HepG2 (cell line): ENCODE measurements at regions not wholly inside any gene's neighbourhood (a gene's known extent, or its start where the extent isn't known, plus 50 kb on each side); places are given as distances from the start of the nearest gene placed in this dataset.

Source experiments
- ATAC-seq: fragments of 200-7000 bp; cut with Tn5 transposase; 3 replicates; pipeline ENCODE4 v1.9.1; 2020; ENCODE audit warnings: mild to moderate bottlenecking, moderate library complexity
- BruUV-seq: library from RNA; stranded (reverse); fragments of 400-500 nt; replicated peaks from 2 replicates; lab custom pipeline; 2021; lab: Mats Ljungman, UMichigan
- CTCF ChIA-PET: fragments of 300-600 bp; formaldehyde crosslinking; extraction: SDS; loops from one replicate; lab custom pipeline; 2021; ENCODE audit warnings: low total read pairs, inconsistent platforms, low intra/inter-chr PET ratio; lab: Yijun Ruan, JAX
- POLR2A ChIA-PET: fragments of 350-600 bp; sonication (Branson Sonifier 250); formaldehyde crosslinking; loops from one replicate; lab custom pipeline; 2020; ENCODE audit warnings: antibody characterized with exemption, inconsistent platforms; lab: Yijun Ruan, JAX
- DNase-seq: peaks from one replicate; pipeline ENCODE4 v3.0.0-alpha.2; 2015; ENCODE audit warnings: low spot score
- FAIRE-seq: peaks from 3 replicates; lab custom pipeline; 2011; peaks lifted over from hg19 to GRCh38; lab: Jason Lieb, UNC
- H2AFZ ChIP-seq: one replicate; pipeline ENCODE4 v1.6.1; 2011; ENCODE audit warnings: low read length, inconsistent platforms
- H3K27ac ChIP-seq: fragments of 300-600 bp; 3 replicates; pipeline ENCODE4 v1.8.0; 2011; ENCODE audit warnings: mixed run types, mild to moderate bottlenecking, mixed read lengths, low read length, inconsistent platforms; ENCODE audit not compliant: insufficient read depth; ENCODE audit errors: extremely low read length
- H3K27me3 ChIP-seq, 2 experiments: fragments of 200-600 bp in 1 of 2; 2 replicates in 1 of 2; 3 replicates in 1 of 2; pipeline versions ENCODE4 v1.6.0 to v1.8.0; 2011; ENCODE audit warnings: low read length in 2 of 2, mild to moderate bottlenecking in 2 of 2, moderate library complexity in 2 of 2, inconsistent platforms in 1 of 2; ENCODE audit not compliant: insufficient read depth in 2 of 2, control insufficient read depth in 1 of 2
- H3K36me3 ChIP-seq, 2 experiments: fragments of 200-600 bp in 1 of 2; replicated peaks in 1 of 2; 2 replicates in 1 of 2; 3 replicates in 1 of 2; pipeline versions ENCODE4 v1.5.1 to v1.8.0; 2011; ENCODE audit warnings: low read length in 2 of 2, inconsistent platforms in 1 of 2; ENCODE audit not compliant: insufficient read depth in 2 of 2, control insufficient read depth in 1 of 2
- H3K4me1 ChIP-seq: 2 replicates; pipeline ENCODE4 v1.5.1; 2012; ENCODE audit warnings: low read length, inconsistent platforms; ENCODE audit not compliant: insufficient read depth
- H3K4me2 ChIP-seq: 2 replicates; pipeline ENCODE4 v1.6.0; 2011; ENCODE audit warnings: low read depth, low read length, inconsistent platforms
- H3K4me3 ChIP-seq, 3 experiments: fragments of 200-600 bp in 1 of 3; sonication (generic), shearing (Covaris generic) in 1 of 3; replicated peaks in 1 of 3; 2 replicates each; pipeline ENCODE4 v1.5.1; 2011 to 2016; ENCODE audit warnings: low read length in 3 of 3, inconsistent platforms in 2 of 3, low read depth in 2 of 3, mild to moderate bottlenecking in 2 of 3, control low read depth in 1 of 3, mixed read lengths in 1 of 3; ENCODE audit not compliant: insufficient read depth in 1 of 3
- H3K79me2 ChIP-seq: one replicate; pipeline ENCODE4 v1.6.1; 2011; ENCODE audit warnings: low read length, inconsistent platforms; ENCODE audit not compliant: insufficient read depth
- H3K9ac ChIP-seq: 2 replicates; pipeline ENCODE4 v1.6.0; 2011; ENCODE audit warnings: mild to moderate bottlenecking, low read depth, low read length, inconsistent platforms; ENCODE audit not compliant: insufficient read depth
- H3K9me3 ChIP-seq: 2 replicates; pipeline ENCODE4 v1.5.1; 2012; ENCODE audit warnings: mild to moderate bottlenecking, low read length
- H4K20me1 ChIP-seq: 2 replicates; pipeline ENCODE4 v1.6.0; 2011; ENCODE audit warnings: inconsistent platforms, mild to moderate bottlenecking, low read length, moderate library complexity; ENCODE audit not compliant: insufficient read depth
- ZHX2 ChIP-seq, 2 experiments: sonication (generic) in 1 of 2; formaldehyde crosslinking in 1 of 2; IDR thresholded peaks; 2 replicates each; pipeline versions ENCODE4 v1.6.1 to v1.9.0; 2014 to 2022; ENCODE audit warnings: antibody characterized with exemption in 1 of 2, borderline replicate concordance in 1 of 2, inconsistent platforms in 1 of 2, low read depth in 1 of 2, missing genetic modification reagents in 1 of 2
- ZNF24 ChIP-seq: fragments of 450-650 bp; IDR thresholded peaks from 2 replicates; pipeline ENCODE4 v1.6.1; 2017; ENCODE audit warnings: antibody characterized with exemption, mild to moderate bottlenecking
- ZNF747 ChIP-seq: sonication (generic); formaldehyde crosslinking; IDR thresholded peaks from 2 replicates; pipeline ENCODE4 v1.8.1; 2023; ENCODE audit warnings: missing genetic modification reagents, mild to moderate bottlenecking, borderline replicate concordance
- WGBS: methylation state at CpG from one replicate; pipeline ENCODE4 v1.1.6; 2017; ENCODE audit warnings: low lambda C conversion rate; 5-methylcytosine and 5-hydroxymethylcytosine counted together
- in situ Hi-C: cut with HindIII; loops from 2 replicates; pipeline ENCODE4 v1.10.0; 2017; ENCODE audit warnings: low pct_unique_long_range_greater_than_20kb; ENCODE audit not compliant: extremely low pct_ligation_motif_present
- intact Hi-C: fragments of 100-400 bp; cut with micrococcal nuclease; formaldehyde crosslinking; loops from one replicate; pipeline ENCODE4 v1.10.0; 2022; ENCODE audit not compliant: unreplicated experiment

- CTCF ChIA-PET: no interaction called here
- Histone ChIP-seq H3K79me2 (no peaks in the 10 kb centered on the region), H3K4me2 (no peak overlapping the region)
- in situ Hi-C loops: loop anchor here (25.0 kb wide), 2 partner anchors 263 to 938 kb away; no protein-coding TSS in a partner anchor
- 34% methylated on average over 6 of the region's 6 CpGs for WGBS
- TF ChIP-seq ZHX2 (IDR thresholded peaks at IDR 0.05; ENCODE audit: low read depth): no peak
- no peak for TF ChIP-seq ZHX2 (CRISPR knock-in tag; IDR thresholded peaks at IDR 0.05; ENCODE audit: borderline replicate concordance)
- TF ChIP-seq ZNF747: no peak
- TF ChIP-seq ZNF24: no peak
- TF ChIP-seq, all 625 proteins: peak for 0
- DNase-seq: no peak
- POLR2A ChIA-PET: no interaction called here
- Histone ChIP-seq H3K36me3 (no peaks in the 10 kb centered on the region), H3K4me1 (peaks cover 15% of the 10 kb centered on the region), H3K9me3 (no peaks in the 10 kb centered on the region), H4K20me1 (no peaks in the 10 kb centered on the region), H3K9ac (no peak overlapping the region), H3K27me3 (no peaks in the 10 kb centered on the region; a peak in 1 of 5 replicates), H2AFZ (no peak overlapping the region), H3K27ac (no peak overlapping the region), H3K4me3 (no peak overlapping the region)
- no peak for FAIRE-seq
- no TSS peak for BruUV-seq
- intact Hi-C loops: no loop called here
- no peak for ATAC-seq
These were observed 265.4 kb downstream of the SS18 start for GRCh38 chr18:25825056-25825455.
